ENCODE measurements at regions not wholly inside any gene's neighbourhood (a gene's known extent, or its start where the extent isn't known, plus 50 kb on each side); places are given as distances from the start of the nearest gene placed in this dataset.

DNA sequence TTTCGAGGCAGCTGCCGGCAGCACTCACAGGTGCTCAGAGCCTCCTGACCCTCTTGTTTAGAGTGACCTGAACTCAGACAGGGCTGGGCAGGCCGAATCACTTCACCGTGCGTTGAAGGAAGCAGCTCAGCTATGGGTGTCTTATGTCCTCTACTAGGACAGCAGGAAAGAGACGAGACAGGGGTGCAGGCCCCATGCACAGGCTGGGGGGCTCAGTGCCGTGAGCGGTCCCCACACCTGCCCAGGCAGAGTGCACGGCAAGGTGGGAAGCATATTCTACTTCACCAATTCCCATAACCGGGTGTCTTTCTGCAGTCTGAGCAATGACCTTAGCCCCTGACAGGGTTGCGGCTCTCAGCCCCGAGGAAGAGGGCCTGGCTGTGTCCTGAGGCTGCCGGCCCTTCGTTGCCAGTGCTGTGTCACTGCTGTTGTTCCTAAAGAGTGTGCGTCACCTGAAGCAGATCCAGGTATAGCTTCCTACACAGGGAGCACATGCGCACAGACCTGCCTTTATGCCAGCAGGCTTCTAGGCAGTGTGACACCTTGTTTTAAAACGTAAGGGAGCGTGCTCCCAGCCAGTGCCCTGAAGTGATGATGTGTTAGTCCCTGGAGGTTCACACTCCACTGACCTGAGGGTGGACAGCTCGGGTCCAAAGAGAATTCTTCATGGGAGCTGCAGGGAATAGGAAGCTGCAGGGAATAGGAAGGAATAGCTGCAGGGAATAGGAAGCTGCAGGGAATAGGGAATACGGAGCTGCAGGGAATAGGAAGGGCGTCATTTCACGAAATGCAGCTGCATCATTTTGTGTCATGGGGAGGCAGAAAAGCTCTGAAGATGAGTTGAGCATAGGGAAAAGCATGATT lies 207.9 kb upstream of the SALL3 start:
- no peak for DNase-seq (ENCODE audit: low read depth)

- no peak for DNase-seq (ENCODE audit: low read depth)
Measured at GRCh38 chr18:78772360-78773302, 207.0 kb upstream of the SALL3 start.

GRCh38 chr18:78773303-78773755 lies 206.3 kb upstream of the SALL3 start:
- DNase-seq (ENCODE audit: low read depth): no peak

GRCh38 chr18:78773819-78774218 lies 205.8 kb upstream of the SALL3 start:
- DNase-seq (ENCODE audit: low read depth): no peak

DNA sequence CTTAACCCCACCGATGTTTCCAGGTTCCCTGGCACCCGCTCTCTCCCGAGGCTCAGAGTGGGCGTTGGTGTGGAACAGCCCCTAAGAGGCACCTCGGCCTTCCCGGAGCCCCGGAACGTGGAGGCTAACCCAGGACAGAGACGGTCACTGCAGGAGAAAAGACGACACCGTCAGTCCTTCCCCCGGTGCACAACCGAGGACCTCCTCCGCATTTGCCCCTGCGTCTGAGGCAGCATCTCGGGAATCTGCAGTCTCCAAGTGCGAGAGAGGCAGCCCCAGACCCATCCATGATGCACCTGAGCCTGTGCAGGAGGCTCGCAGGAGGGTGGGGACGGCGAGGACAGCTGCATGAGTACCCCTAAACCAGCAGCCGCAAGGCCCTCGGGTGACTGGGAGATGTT lies 204.9 kb upstream of the SALL3 start:
- no peak for DNase-seq (ENCODE audit: low read depth)

GRCh38 chr18:78776151-78776550 lies 203.5 kb upstream of the SALL3 start:
- DNase-seq (ENCODE audit: low read depth): no peak

GRCh38 chr18:78776706-78777285 lies 202.8 kb upstream of the SALL3 start:
- no peak for DNase-seq (ENCODE audit: low read depth)

GRCh38 chr18:78777992-78778391 lies 201.6 kb upstream of the SALL3 start:
- DNase-seq (ENCODE audit: low read depth): no peak

GRCh38 chr18:78778651-78779050 lies 201.0 kb upstream of the SALL3 start:
- DNase-seq (ENCODE audit: low read depth): no peak

DNA sequence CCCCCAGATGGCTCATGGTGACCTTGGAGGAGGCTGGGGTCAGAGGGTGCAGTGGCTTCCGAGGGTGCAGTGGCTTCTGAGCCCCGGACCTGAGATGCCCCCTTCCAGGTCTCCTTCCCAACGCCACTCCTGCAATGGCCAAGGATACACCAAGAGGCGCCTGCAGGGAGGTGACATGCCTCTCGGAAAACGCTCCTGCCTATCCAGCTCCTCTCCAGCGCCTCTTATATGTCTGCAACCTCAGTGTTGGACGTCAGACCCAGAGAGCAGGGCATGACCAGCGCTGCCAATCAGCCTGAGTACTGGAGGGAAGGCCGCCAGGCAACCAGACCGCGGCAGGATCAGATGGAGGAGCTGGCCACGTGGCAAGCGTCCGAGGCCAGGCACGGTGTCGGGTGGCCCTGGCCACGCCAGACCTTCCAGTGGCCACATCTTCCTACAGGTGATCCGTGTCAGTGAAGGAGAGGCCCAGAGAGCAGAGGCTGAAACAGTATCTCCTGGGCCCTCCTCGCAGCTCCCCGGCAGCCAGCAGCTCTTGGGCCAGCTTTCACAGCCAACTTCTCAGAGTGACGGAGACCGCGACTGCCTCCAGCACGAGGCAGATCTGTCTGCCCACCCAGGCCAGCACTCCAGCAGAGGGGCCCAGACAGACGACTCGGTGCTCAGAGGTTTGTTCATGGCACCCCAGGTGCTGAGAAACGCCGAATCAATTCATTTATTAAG lies 199.5 kb upstream of the SALL3 start:
- DNase-seq (ENCODE audit: low read depth): no peak

GRCh38 chr18:78780719-78781600 lies 198.7 kb upstream of the SALL3 start:
- DNase-seq (ENCODE audit: low read depth): no peak

- no peak for DNase-seq (ENCODE audit: low read depth)
Measured at GRCh38 chr18:78781601-78781960, 198.0 kb upstream of the SALL3 start.

DNA sequence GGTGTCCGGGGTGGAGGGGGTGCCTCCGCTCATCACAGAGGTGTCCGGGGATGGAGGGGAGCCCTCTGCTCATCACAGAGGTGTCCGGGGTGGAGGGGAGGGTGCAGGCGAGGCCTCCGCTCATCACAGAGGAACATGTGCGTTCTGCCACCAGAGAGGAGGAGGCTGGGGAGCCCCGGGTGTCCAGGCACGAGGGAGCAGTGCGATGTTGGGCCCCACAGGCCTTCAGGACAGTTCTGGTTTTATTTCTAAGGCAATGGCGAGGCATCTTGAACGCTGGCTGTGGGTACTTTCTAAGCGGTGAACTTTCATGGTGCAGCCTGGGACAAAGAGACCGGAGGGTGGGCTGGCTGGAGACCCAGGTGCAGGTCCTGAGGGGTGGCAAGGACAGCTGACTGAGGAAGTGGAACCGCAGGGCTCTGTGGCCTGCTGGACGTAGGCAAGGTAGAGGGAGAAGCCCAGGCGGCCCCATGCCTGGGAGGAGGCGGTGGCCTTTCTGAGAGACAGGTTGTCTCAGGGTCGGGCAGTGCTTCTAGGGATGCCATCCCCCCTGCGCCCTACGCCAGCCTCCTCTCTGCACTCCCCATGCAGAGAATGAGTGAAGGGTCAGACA lies 196.6 kb upstream of the SALL3 start:
- no peak for DNase-seq (ENCODE audit: low read depth)

GRCh38 chr18:78783564-78783960 lies 196.1 kb upstream of the SALL3 start:
- DNase-seq (ENCODE audit: low read depth): no peak

DNA sequence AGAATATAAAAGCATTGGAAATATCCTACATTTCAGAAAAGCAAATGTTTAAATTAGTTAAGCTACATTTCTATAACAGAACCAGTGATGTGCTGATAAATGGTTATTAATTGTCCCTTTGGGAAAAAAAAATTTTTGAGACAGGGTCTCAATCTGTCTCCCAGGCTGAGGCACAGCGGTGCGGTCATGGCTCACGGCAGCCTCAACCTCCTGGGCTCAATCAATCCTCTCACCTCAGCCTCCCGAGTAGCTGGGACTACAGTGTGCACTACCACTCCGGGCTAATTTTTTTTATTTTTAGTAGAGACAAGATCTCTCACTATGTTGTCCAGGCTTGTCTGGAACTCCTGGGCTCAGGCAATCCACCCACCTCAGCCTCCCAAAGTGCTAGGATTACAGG lies 194.8 kb upstream of the SALL3 start:
- no peak for DNase-seq (ENCODE audit: low read depth)

DNA sequence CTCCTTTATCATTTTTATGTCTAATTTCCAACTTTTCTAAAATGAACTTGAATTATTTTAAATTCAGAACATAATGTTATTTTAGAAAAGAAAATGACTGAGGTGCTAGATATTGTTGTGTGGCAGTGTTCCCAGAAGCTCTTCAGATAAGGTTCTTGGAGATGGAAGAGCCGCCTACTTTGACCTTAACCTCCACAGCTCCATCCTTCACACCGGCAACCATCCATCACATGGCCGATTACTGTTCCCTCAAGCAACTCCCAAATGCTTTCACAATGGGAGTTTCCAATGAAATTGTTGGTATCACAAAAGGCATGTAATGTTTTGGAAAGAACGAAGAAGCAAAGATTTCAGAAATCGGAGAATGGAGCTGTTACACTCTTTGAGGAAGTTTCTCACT lies 193.9 kb upstream of the SALL3 start:
- DNase-seq (ENCODE audit: low read depth): no peak

DNA sequence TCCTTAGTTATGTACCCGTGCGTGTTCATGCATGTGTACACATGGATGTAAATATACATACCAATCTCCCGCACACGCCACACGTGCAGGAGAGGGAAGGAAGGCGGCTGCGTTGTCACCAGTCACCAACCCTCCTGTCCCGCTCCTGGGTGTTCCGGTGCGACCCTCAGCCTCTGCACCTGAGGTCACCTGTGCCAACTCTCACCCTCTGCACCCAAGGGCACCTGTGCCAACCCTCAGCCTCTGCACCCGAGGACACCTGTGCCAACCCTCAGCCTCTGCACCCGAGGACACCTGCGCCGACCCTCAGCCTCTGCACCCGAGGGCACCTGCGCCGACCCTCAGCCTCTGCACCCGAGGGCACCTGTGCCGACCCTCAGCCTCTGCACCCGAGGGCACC lies 192.8 kb upstream of the SALL3 start:
- DNase-seq (ENCODE audit: low read depth): no peak

GRCh38 chr18:78787751-78788150 lies 191.9 kb upstream of the SALL3 start:
- no peak for DNase-seq (ENCODE audit: low read depth)

DNA sequence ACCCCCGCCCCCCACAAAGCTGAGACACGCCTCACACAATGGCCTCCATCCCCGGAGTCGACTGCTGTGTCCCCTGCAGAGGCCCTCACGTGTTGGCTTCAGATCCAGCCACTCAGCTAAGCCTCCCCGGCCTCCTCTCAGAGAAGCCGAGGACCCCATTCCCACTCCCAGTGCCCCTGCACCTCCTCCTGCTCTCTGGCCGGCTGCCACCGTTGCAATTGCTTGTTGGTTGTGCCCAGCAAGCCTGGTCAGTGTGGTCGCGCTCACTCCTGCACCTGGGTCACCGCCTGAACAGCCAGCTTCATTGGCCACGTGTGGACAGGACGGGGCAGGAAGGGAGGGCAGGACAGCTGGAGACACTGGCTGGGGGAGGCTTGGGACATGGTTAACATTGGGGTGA lies 191.5 kb upstream of the SALL3 start:
- DNase-seq (ENCODE audit: low read depth): no peak

- DNase-seq (ENCODE audit: low read depth): no peak
Measured at GRCh38 chr18:78789850-78790249, 189.8 kb upstream of the SALL3 start.

DNA sequence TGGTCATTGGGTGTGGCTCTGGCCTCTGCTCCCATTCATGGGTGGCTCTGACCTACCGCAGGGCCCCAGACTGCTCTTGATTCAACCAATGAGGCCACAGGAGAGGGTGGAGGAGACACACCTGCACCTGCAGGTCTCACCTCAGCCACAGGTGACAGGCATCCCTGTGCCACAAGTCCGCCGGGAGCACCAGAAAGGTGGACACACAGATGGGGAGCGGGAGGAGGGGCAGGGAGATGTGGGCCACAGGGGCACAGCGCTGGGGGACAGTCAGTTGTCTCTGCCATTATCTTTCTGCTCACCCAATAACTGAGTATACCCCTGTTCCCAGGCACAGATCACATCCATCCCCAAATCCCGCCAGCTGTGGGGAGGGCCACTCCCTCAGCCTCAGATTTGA lies 189.1 kb upstream of the SALL3 start:
- DNase-seq (ENCODE audit: low read depth): no peak
